A673 (cell line): ENCODE measurements at regions not wholly inside any gene's neighbourhood (a gene's known extent, or its start where the extent isn't known, plus 50 kb on each side); places are given as distances from the start of the nearest gene placed in this dataset.

Experiments
- BruUV-seq: library from RNA; stranded (reverse); fragments of 400-500 nt; replicated peaks from 2 replicates; lab custom pipeline; 2021; lab: Mats Ljungman, UMichigan
- CTCF ChIA-PET: fragments of 300-600 bp; sonication (Branson Sonifier 250); formaldehyde crosslinking; loops from one replicate; lab custom pipeline; 2022; ENCODE audit warnings: antibody characterized with exemption; lab: Charles Lee
- POLR2A ChIA-PET: fragments of 300-600 bp; sonication (Branson Sonifier 250); formaldehyde crosslinking; loops from one replicate; lab custom pipeline; 2022; ENCODE audit warnings: antibody characterized with exemption; ENCODE audit not compliant: low non-redundant PET; lab: Charles Lee
- DNase-seq: peaks from one replicate; pipeline ENCODE4 v3.0.0-alpha.2; 2015; ENCODE audit warnings: low spot score
- H3K27ac ChIP-seq: fragments of 200-600 bp; sonication (generic); 2 replicates; pipeline ENCODE4 v1.5.1; 2016; ENCODE audit warnings: mixed run types, low read depth, mild to moderate bottlenecking, mixed read lengths, antibody characterized with exemption, low read length; ENCODE audit not compliant: poor library complexity, severe bottlenecking
- H3K27me3 ChIP-seq: fragments of 200-600 bp; sonication (generic); replicated peaks from 2 replicates; pipeline ENCODE4 v1.6.1; 2017; ENCODE audit warnings: mixed run types, low read depth, mild to moderate bottlenecking, mixed read lengths, antibody characterized with exemption, low read length; ENCODE audit not compliant: insufficient read depth, poor library complexity
- H3K36me3 ChIP-seq: fragments of 200-600 bp; sonication (generic); 2 replicates; pipeline ENCODE4 v1.6.1; 2016; ENCODE audit warnings: mixed run types, mild to moderate bottlenecking, mixed read lengths, antibody characterized with exemption, low read length; ENCODE audit not compliant: insufficient read depth, poor library complexity, severe bottlenecking
- H3K4me1 ChIP-seq: fragments of 200-600 bp; sonication (generic); 2 replicates; pipeline ENCODE4 v1.6.1; 2017; ENCODE audit warnings: mixed run types, mild to moderate bottlenecking, mixed read lengths, antibody characterized with exemption, low read length; ENCODE audit not compliant: insufficient read depth, poor library complexity, severe bottlenecking
- H3K4me3 ChIP-seq: fragments of 200-600 bp; sonication (generic); 2 replicates; pipeline ENCODE4 v1.5.1; 2016; ENCODE audit warnings: low read depth, mixed run types, mild to moderate bottlenecking, mixed read lengths, low read length; ENCODE audit not compliant: poor library complexity, severe bottlenecking
- H3K9me3 ChIP-seq: fragments of 200-600 bp; sonication (generic); 2 replicates; pipeline ENCODE4 v1.6.1; 2016; ENCODE audit warnings: mixed run types, low read depth, mild to moderate bottlenecking, mixed read lengths, antibody characterized with exemption, low read length; ENCODE audit not compliant: poor library complexity, severe bottlenecking
- EZH2 ChIP-seq: fragments of 200-600 bp; sonication (generic); IDR thresholded peaks from 2 replicates; pipeline ENCODE4 v1.6.1; 2017; ENCODE audit warnings: borderline replicate concordance, low read depth, mild to moderate bottlenecking, mixed read lengths, antibody characterized with exemption, low read length; ENCODE audit not compliant: poor library complexity, severe bottlenecking
- intact Hi-C: fragments of 100-400 bp; cut with micrococcal nuclease; formaldehyde crosslinking; loops from one replicate; pipeline ENCODE4 v1.10.0; 2022; ENCODE audit not compliant: unreplicated experiment
- TF ChIP-seq, protein P1 (sequence below): fragments of 300-800, 200-600 bp; sonication (generic); conservative IDR thresholded peaks from 2 replicates; pipeline ENCODE4 v1.5.1; 2017; ENCODE audit warnings: low read depth, mild to moderate bottlenecking, antibody characterized with exemption, low read length, moderate library complexity, mixed read lengths

DNA sequence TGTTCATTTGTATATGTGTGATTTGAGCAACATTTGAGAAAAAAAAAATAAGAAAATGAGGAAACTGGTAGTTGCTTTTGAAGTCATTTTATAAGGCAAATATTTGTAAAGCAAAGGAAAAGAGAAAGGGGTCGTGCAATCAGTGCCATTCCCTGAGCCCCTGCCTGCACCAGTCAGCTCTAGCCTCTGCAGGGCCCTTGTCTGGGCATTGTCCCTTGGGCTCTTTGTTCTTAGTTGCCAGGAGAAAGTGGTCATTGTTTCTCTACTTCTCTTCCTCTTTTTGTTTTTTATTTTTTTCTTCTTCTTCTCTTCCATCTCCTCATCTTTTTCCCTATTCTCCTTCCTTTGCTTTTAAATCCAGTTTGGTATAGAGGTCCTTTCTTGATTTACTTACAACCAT, 175.3 kb upstream of the CREB1 start:
- no peak for DNase-seq
- Histone ChIP-seq H3K27ac (no peak overlapping the region), H3K36me3 (no peaks in the 10 kb centered on the region), H3K9me3 (no peaks in the 10 kb centered on the region), H3K27me3 (no peaks in the 10 kb centered on the region), H3K4me3 (no peak overlapping the region), H3K4me1 (no peaks in the 10 kb centered on the region)
- ChIA-PET CTCF (no interaction called here), POLR2A (no interaction called here)
- no peak for TF ChIP-seq EZH2
- TF ChIP-seq, protein P1, sequence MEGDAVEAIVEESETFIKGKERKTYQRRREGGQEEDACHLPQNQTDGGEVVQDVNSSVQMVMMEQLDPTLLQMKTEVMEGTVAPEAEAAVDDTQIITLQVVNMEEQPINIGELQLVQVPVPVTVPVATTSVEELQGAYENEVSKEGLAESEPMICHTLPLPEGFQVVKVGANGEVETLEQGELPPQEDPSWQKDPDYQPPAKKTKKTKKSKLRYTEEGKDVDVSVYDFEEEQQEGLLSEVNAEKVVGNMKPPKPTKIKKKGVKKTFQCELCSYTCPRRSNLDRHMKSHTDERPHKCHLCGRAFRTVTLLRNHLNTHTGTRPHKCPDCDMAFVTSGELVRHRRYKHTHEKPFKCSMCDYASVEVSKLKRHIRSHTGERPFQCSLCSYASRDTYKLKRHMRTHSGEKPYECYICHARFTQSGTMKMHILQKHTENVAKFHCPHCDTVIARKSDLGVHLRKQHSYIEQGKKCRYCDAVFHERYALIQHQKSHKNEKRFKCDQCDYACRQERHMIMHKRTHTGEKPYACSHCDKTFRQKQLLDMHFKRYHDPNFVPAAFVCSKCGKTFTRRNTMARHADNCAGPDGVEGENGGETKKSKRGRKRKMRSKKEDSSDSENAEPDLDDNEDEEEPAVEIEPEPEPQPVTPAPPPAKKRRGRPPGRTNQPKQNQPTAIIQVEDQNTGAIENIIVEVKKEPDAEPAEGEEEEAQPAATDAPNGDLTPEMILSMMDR: no peak
- no TSS peak for BruUV-seq
- intact Hi-C loops: no loop called here

DNA sequence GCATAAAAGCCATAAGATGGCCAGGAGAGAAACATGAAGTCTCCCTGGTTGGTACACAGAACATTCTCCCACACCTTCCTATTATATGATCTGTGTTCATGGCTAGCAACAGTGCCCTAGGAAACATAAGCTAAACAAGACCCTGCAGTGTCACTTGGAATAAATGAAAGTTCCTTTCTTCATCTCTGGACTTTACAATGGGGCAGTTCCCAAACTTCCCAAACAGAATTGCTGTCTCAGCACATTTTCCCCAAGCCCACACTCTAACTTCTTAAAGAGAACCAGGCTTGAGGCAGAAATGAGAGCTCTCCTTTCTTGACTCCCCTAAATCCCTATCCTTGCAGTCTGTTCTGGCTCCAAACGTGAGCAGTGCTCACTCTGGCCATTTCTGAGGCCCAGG, 173.2 kb upstream of the CREB1 start:
- intact Hi-C loops: no loop called here
- Histone ChIP-seq H3K4me1 (no peaks in the 10 kb centered on the region), H3K27ac (no peak overlapping the region), H3K9me3 (no peaks in the 10 kb centered on the region), H3K27me3 (no peaks in the 10 kb centered on the region), H3K4me3 (no peak overlapping the region), H3K36me3 (no peaks in the 10 kb centered on the region)
- POLR2A ChIA-PET: no interaction called here
- no TSS peak for BruUV-seq
- no peak for DNase-seq
- CTCF ChIA-PET: no interaction called here
- TF ChIP-seq, protein P1: no peak
- no peak for TF ChIP-seq EZH2

DNA sequence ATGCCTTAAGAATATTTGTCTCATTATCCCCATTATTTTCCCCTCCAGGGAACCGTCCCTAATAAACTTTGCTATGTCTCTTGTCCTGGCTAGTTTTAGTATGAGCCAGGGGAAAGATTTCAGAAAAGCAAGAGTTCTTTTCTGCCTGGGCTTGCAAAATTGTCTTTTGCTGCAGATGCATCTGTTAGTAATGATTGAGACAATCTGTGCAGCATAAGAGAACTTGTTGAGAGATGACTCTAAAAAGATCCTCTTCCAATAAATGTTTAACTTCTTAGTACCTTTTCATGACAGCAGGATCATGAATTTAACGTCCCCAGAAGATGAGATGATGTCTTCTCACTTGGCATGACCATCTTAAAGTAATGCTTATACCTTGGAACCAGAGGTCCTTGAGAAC, 172.5 kb upstream of the CREB1 start:
- POLR2A ChIA-PET: no interaction called here
- intact Hi-C loops: no loop called here
- TF ChIP-seq, protein P1: no peak
- no peak for TF ChIP-seq EZH2
- H3K4me3 ChIP-seq: no peak overlapping the region
- H3K9me3 ChIP-seq: no peaks in the 10 kb centered on the region
- no TSS peak for BruUV-seq
- no peak overlapping the region for H3K27ac ChIP-seq
- H3K27me3 ChIP-seq: no peaks in the 10 kb centered on the region
- CTCF ChIA-PET: no interaction called here
- no peak for DNase-seq
- no peaks in the 10 kb centered on the region for H3K4me1 ChIP-seq
- no peaks in the 10 kb centered on the region for H3K36me3 ChIP-seq

DNA sequence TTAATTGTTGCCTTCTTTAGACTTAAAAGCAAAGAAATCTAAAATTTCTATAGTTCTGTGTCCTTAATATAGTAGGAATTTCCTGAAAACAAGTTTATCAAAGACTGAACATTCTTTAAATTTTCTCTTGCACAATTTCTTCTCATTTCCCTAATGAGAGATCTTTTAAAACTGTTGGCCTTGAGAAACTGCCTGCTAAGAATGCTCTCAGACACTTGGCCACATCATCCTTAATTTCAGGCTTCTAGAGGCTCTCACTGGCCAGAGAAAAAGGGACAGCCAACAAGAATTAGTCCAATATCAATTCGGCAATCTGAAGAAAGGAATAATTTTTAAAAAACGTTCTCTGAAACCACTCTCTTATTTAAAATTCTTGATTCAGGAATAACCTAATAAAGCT, 167.0 kb upstream of the CREB1 start:
- no peak overlapping the region for H3K27ac ChIP-seq
- TF ChIP-seq, protein P1: no peak
- TF ChIP-seq EZH2: no peak

More for the DNA sequence above, 167.0 kb upstream of the CREB1 start:
- H3K36me3 ChIP-seq: no peaks in the 10 kb centered on the region
- no peak for DNase-seq
- POLR2A ChIA-PET: no interaction called here
- H3K27me3 ChIP-seq: no peaks in the 10 kb centered on the region
- CTCF ChIA-PET: no interaction called here
- no peaks in the 10 kb centered on the region for H3K9me3 ChIP-seq
- no TSS peak for BruUV-seq
- H3K4me1 ChIP-seq: no peaks in the 10 kb centered on the region
- H3K4me3 ChIP-seq: no peak overlapping the region
- intact Hi-C loops: no loop called here
